NCI-H1436 treated with DMSO at 0.1 percent for 48 hours (cell line): ENCODE measurements at regions not wholly inside any gene's neighbourhood (a gene's known extent, or its start where the extent isn't known, plus 50 kb on each side); places are given as distances from the start of the nearest gene placed in this dataset.
A peak's percentile ranks its signal among the peaks of the same experiment; 100 is the strongest.

ENCODE experiments used
- DNase-seq: peaks from one replicate; lab custom pipeline; 2025; lab: John Stamatoyannopoulos, UW

DNA sequence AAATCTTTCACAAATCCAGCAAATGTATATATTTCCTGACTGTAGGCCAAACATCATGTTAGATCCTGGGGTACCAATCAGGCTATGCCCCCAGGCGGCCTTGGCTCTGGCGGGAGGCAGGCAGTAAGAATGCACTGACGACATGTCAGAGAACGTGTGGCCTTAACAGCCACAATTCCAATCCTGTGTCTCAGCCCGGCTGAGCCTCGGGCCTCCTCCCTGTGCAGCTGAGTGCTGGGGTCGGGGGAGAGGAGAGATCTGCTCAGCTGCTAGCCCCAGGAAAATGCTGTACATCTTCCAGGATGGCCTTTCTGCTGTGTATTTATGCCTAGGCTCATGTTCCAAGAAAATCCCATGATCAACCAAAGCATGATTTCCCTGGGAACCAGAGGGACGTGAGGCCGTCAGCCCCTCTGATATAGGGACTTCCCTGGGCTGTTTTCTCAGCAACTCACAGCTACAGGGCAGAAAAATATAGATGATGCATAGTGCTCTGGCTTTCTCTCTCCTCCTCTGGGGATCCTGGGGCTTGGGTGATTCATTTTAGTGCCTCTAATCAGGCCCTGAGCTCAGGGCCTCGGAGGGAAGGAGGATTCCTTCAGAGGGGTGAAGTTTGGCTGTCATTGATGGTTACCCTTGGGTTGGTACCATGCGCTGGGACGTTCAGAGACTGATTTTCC is 604.0 kb downstream of the HS3ST4 start:
- DNase-seq, result no peak

- DNase-seq, result no peak
Measured at GRCh38 chr16:26301516-26301915, 609.8 kb downstream of the HS3ST4 start.

- no peak for DNase-seq
Measured at GRCh38 chr16:26316683-26317464, 625.1 kb downstream of the HS3ST4 start.

GRCh38 chr16:26317885-26318284 is 626.1 kb downstream of the HS3ST4 start:
- no peak for DNase-seq

DNA sequence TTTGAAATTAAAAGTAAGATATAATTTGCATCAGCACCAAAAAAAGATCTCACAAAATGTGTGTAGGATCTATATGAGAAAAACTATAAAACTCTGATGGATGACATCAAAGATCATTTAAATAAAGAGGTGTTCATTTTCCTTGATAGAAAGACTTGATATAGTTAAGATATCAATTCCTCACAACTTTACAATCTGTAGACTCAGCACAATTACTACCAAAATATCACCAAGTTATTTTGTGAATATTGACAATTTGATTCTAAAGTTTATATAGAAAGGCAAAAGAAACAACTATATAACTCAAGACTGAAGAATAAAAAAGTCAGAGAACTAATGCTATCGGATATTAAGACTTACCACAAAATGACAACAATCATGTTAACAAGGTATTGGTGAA is 638.9 kb downstream of the HS3ST4 start:
- no peak for DNase-seq

GRCh38 chr16:26334218-26335111 is 642.7 kb downstream of the HS3ST4 start:
- no peak for DNase-seq

DNA sequence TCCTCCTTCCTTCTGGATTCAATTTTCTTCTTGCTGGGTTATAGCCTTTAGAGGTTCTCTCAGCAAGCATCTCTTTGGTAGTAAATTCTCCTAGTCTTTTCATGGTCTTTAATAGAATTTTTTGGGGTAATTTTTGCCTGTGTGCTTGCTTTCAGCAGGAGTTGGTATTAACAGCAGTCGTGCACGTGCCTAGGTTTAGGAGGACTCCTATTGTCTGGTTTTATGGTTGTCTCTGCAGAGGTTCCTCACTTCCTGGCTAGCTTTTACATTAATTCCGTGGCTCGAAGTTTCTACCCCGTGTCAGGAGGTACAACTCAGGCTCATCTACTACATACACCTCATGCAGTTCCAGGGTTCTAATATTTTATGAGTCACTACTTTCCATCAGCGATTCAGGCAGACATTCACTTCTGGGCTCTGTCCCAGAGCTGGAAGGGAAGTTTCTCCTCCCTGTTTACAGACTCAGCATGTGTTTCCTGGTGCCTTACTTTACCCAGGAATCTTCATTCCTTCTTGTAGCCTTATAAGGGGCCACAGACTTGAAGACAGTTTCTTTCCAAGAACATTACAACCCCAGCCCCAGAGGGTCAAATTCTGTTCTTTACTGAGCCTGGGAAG is 643.6 kb downstream of the HS3ST4 start:
- DNase-seq, result no peak

- DNase-seq, result no peak
Measured at GRCh38 chr16:26342621-26343020, 650.9 kb downstream of the HS3ST4 start.

DNA sequence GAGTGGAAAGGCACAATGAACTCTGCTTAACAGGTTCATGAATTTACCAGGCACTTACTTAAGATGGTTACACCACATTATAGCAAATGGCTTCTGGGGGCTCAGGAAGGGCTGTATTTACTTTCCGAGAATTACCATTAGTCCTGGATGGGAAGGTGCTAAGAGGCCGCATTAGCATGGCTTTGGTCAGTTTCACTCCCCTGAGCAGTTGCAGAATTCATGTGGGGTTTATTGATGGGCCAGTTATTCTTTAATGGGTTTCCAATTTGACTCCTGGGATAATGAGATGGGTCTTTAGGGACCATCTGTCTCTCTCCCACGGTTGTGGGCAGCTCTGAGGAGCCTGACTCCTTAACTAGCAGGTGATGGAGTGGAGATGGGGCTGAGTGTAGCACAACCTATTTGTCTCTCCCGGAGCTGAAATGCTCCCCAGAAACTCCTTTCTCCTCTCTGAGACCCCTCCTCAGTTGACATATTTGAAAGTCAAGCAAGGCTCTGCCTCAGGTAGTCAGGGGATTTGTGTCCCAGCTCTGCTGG is 652.5 kb downstream of the HS3ST4 start:
- no peak for DNase-seq

GRCh38 chr16:26344976-26345375 is 653.2 kb downstream of the HS3ST4 start:
- no peak for DNase-seq

DNA sequence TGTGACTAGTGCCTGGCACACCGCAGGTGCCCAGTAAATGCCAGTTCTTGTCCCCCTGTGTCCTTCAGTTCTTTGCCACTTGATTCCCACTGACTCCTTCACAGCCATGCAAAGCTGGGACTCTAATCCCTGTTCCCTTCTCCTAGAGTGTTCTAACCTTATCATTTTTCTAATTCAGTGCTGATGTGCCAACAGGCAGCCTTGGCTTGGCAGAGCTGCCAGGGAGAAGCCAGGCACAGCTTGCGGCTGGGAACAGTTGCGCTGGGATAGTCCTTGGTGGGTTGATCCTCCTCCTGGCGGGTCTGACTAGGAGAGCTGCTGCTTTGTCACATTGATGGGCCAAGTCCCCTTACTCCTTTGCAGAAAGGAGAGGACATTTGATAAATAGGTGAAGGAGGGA is 654.2 kb downstream of the HS3ST4 start:
- DNase-seq, result no peak

DNA sequence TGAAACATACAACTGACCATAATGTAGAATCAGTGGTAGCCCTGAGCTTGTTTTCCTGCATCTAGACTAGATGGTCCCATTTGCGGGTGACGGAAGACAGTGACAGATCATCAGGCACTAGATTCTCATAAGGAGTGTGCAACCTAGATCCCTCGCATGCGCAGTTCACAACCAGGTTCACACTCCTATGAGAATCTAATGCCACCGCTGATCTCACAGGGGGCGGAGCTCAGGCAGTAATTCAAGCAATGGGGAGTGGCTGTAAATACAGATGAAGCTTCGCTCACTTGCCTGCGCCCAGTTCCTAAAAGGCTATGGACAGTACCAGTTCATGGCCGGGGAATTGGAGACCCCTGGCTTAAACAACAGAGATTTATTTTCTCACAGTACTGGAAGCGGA is 656.3 kb downstream of the HS3ST4 start:
- DNase-seq, result no peak

GRCh38 chr16:26360867-26361266 is 669.1 kb downstream of the HS3ST4 start:
- no peak for DNase-seq

DNA sequence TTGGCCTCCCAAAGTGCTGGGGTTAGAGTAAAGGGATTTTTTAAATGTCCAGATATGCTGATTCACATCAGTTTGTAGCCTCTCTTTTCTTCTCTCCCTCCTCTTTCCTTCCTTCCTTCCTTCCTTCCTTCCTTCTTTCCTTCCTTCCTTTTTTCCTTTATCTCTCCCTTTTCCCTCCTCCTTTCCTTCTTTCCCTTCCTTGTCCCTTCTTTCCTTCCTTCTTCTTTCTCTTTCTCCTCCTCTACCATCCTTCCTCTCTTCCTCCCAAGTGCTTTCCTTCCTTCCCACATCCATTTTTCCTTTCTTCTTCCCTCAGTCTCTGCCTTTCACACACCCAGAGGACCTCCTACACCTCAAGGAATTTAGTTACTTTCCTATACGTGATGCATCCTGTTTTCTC is 671.8 kb downstream of the HS3ST4 start:
- DNase-seq, result no peak

- DNase-seq, result no peak
Measured at GRCh38 chr16:26365161-26365940, 673.6 kb downstream of the HS3ST4 start.

DNA sequence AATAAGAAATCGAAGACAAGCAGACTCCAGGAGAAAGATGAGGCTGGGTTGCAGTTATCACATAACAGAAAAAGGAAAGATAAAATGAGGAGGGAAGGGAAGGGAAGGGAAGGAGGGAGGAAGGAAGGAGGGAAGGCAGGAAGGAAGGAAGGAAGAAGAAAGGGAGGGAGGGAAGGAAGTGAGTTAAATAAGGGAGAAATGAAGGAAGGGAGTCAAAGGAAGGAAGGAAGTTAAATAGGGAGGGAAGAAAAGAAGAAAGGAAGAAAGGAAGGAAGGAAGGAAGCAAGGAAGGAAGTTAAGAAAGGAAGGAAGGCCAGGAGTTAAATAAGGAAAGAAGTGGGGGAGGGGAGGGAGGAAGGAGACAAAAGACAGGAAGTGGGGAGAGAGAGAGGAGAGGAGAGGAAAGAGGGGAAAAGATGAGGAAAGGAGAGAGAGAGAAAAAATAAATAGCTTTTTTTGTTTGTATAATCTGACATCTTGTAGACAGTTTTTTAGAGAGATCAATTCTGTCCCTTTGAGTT is 679.6 kb downstream of the HS3ST4 start:
- DNase-seq, result no peak

GRCh38 chr16:26374279-26374925 is 682.6 kb downstream of the HS3ST4 start:
- DNase-seq, result no peak

- DNase-seq, result no peak
Measured at GRCh38 chr16:26382586-26382985, 684.1 kb upstream of the C16orf82 start.

DNA sequence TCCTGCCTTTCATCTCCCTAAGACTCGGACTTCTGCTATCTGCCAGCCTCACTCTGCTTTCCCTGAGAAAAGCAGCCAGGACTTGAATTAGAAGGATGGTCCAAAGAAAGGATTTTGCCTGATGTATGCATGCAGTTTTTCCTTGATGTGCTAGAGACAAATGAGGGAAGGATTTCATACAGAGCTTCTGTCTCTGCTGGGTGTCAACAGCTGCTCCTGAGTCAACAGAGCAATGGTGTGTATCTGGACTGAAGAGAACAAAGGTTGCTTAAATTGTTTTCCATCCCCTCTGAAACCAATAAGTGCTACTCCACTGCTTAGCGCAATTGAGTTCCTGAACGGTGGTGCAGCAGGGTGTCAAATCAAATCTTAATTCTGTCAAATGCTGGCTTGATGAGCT is 680.6 kb upstream of the C16orf82 start:
- DNase-seq, result peak; percentile 25

DNA sequence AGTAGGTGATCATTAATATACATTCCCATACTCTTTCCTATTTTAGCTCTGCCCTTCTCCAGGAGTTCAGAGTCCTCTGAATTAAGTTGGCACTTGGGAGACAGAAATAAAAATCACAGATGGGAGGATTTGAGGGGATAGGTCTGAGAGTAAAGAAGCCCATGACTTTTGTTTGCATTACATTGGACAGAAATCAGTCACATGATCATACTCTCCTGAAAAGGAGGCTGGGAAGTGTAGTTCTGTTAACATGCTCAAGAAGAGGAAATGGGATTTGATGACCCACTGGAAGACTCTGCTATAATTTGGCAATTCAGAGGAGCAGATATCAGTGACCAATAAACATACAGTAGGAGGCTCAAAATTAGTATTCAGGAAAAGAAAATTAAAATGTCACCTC is 674.9 kb upstream of the C16orf82 start:
- no peak for DNase-seq
